PC-3 (cell line): ENCODE measurements at regions not wholly inside any gene's neighbourhood (a gene's known extent, or its start where the extent isn't known, plus 50 kb on each side); places are given as distances from the start of the nearest gene placed in this dataset.

Experiments
- ATAC-seq: fragments of 200-7000 bp; cut with Tn5 transposase; 2 replicates; pipeline ENCODE4 v1.9.1; 2020; ENCODE audit warnings: mild to moderate bottlenecking, moderate library complexity
- BruUV-seq: library from RNA; stranded (reverse); fragments of 400-500 nt; replicated peaks from 2 replicates; lab custom pipeline; 2021; lab: Mats Ljungman, UMichigan
- CTCF ChIA-PET: fragments of 300-600 bp; sonication (Branson Sonifier 250); formaldehyde crosslinking; loops from one replicate; lab custom pipeline; 2022; ENCODE audit warnings: antibody characterized with exemption; lab: Charles Lee
- POLR2A ChIA-PET: fragments of 300-600 bp; sonication (Branson Sonifier 250); formaldehyde crosslinking; loops from one replicate; lab custom pipeline; 2022; ENCODE audit warnings: antibody characterized with exemption; ENCODE audit not compliant: unreplicated experiment; lab: Charles Lee
- DNase-seq: peaks from one replicate; pipeline ENCODE4 v3.0.0-alpha.2; 2015
- H2AFZ ChIP-seq: fragments of 300-600 bp; sonication (generic); 2 replicates; pipeline ENCODE4 v1.6.0; 2016; ENCODE audit warnings: antibody characterized with exemption, low read length
- H3F3A ChIP-seq: fragments of 300-600 bp; sonication (generic); one replicate; pipeline ENCODE4 v1.6.0; 2017; ENCODE audit warnings: antibody characterized with exemption, low read length, control low read depth, mild to moderate bottlenecking; ENCODE audit not compliant: unreplicated experiment
- H3K27ac ChIP-seq: fragments of 300-600 bp; sonication (generic); 2 replicates; pipeline ENCODE4 v1.5.1; 2016; ENCODE audit warnings: mild to moderate bottlenecking, low read length
- H3K27me3 ChIP-seq: fragments of 300-600 bp; sonication (generic); 2 replicates; pipeline ENCODE4 v1.6.1; 2016; ENCODE audit warnings: low read length, mixed read lengths
- H3K36me3 ChIP-seq: fragments of 300-600 bp; sonication (generic); 2 replicates; pipeline ENCODE4 v1.6.1; 2016; ENCODE audit warnings: low read depth, mixed run types, low read length, mixed read lengths
- H3K4me1 ChIP-seq: fragments of 300-600 bp; sonication (generic); 2 replicates; pipeline ENCODE4 v1.5.1; 2016; ENCODE audit warnings: low read length; ENCODE audit not compliant: insufficient read depth
- H3K4me2 ChIP-seq: fragments of 300-600 bp; sonication (generic); 2 replicates; pipeline ENCODE4 v1.6.0; 2016; ENCODE audit warnings: low read length
- H3K4me3 ChIP-seq: fragments of 300-600 bp; sonication (generic); 2 replicates; pipeline ENCODE4 v1.5.1; 2016; ENCODE audit warnings: mild to moderate bottlenecking, low read length, mixed read lengths
- H3K79me2 ChIP-seq: fragments of 300-600 bp; sonication (generic); 2 replicates; pipeline ENCODE4 v1.6.1; 2017; ENCODE audit warnings: low read length, mixed read lengths
- H3K9ac ChIP-seq: fragments of 300-600 bp; sonication (generic); 2 replicates; pipeline ENCODE4 v1.6.0; 2016; ENCODE audit warnings: mild to moderate bottlenecking, low read length
- H3K9me2 ChIP-seq: fragments of 300-600 bp; sonication (generic); replicated peaks from 2 replicates; pipeline ENCODE4 v1.6.1; 2016; ENCODE audit warnings: mixed run types, low read length, mixed read lengths
- H3K9me3 ChIP-seq: fragments of 300-600 bp; sonication (generic); 2 replicates; pipeline ENCODE4 v1.6.1; 2016; ENCODE audit warnings: low read length, mixed read lengths
- H4K20me1 ChIP-seq: fragments of 300-600 bp; sonication (generic); 2 replicates; pipeline ENCODE4 v1.6.1; 2016; ENCODE audit warnings: low read length, mixed read lengths
- EZH2 ChIP-seq: fragments of 300-600 bp; sonication (generic); IDR thresholded peaks from one replicate; pipeline ENCODE4 v1.6.1; 2017; ENCODE audit warnings: antibody characterized with exemption, mild to moderate bottlenecking, low read length; ENCODE audit not compliant: unreplicated experiment
- EZH2phosphoT487 ChIP-seq: fragments of 300-600 bp; sonication (generic); IDR thresholded peaks from 2 replicates; pipeline ENCODE4 v1.6.1; 2018; ENCODE audit warnings: mild to moderate bottlenecking, antibody characterized with exemption, low read length, borderline replicate concordance
- intact Hi-C: fragments of 100-400 bp; cut with micrococcal nuclease; formaldehyde crosslinking; loops from 2 replicates; pipeline ENCODE4 v1.9.0; 2023
- TF ChIP-seq, protein P1 (sequence below): fragments of 300-600 bp; sonication (generic); conservative IDR thresholded peaks from 2 replicates; pipeline ENCODE4 v1.5.1; 2017; ENCODE audit warnings: antibody characterized with exemption, low read depth, mild to moderate bottlenecking, low read length

DNA sequence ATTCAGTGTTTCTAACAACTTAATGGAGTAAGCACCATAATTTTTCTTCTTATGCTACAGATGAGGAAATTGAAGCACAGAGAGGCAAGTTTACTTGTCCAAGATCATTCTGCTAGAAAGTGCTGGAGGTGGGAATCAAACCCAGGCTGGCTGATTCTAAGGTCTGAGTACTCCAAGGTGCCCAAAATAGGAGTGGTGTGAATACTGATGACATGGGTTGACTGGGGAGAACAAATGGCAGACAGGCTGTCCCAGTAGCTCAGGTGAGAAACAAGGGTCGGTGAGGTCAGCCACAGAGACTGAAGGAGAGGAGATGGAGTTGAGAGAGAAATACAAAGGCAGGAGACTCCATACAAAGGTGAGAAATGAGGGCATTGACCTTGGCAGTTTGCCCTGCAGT, 144.5 kb upstream of the EGFLAM start:
- no peak overlapping the region for H3K4me2 ChIP-seq
- no peaks in the 10 kb centered on the region for H3K79me2 ChIP-seq
- intact Hi-C loops: no loop called here
- DNase-seq: no peak
- H4K20me1 ChIP-seq: no peaks in the 10 kb centered on the region
- H3K9me3 ChIP-seq: no peaks in the 10 kb centered on the region
- H3K4me1 ChIP-seq: no peaks in the 10 kb centered on the region
- no peaks in the 10 kb centered on the region for H3K9me2 ChIP-seq
- ChIA-PET POLR2A (no interaction called here), CTCF (no interaction called here)
- BruUV-seq: no TSS peak
- no peak for ATAC-seq
- H3K9ac ChIP-seq: no peak overlapping the region
- H3K27ac ChIP-seq: no peak overlapping the region
- H3K36me3 ChIP-seq: no peaks in the 10 kb centered on the region
- no peak overlapping the region for H3K4me3 ChIP-seq
- TF ChIP-seq, protein P1, sequence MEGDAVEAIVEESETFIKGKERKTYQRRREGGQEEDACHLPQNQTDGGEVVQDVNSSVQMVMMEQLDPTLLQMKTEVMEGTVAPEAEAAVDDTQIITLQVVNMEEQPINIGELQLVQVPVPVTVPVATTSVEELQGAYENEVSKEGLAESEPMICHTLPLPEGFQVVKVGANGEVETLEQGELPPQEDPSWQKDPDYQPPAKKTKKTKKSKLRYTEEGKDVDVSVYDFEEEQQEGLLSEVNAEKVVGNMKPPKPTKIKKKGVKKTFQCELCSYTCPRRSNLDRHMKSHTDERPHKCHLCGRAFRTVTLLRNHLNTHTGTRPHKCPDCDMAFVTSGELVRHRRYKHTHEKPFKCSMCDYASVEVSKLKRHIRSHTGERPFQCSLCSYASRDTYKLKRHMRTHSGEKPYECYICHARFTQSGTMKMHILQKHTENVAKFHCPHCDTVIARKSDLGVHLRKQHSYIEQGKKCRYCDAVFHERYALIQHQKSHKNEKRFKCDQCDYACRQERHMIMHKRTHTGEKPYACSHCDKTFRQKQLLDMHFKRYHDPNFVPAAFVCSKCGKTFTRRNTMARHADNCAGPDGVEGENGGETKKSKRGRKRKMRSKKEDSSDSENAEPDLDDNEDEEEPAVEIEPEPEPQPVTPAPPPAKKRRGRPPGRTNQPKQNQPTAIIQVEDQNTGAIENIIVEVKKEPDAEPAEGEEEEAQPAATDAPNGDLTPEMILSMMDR: no peak
- TF ChIP-seq EZH2phosphoT487: no peak
- no peak for TF ChIP-seq EZH2
- H2AFZ ChIP-seq: no peak overlapping the region
- H3F3A ChIP-seq: no peaks in the 10 kb centered on the region
- peaks cover 56% of the 10 kb centered on the region for H3K27me3 ChIP-seq

DNA sequence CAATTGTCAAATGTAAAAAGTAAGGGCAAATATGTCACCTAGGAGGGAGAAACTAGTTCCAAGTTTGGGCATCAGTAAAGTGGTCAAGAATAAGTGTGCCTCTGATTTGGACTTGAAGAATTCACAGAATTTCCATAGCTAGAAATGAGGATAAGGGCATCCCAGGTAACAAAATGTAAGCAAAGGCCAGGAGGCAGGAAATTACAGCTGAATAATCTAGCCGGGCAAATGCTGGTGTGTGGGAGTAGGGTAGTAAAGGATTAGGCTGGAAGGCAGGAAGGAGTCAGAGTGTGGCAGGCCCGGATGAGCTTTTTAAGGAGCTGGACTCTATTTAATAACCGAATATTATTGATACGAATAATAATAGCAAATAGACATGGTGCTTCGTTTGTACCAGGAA, 144.9 kb upstream of the EGFLAM start:
- Histone ChIP-seq H3K27me3 (peaks cover 55% of the 10 kb centered on the region), H4K20me1 (no peaks in the 10 kb centered on the region), H3K9me3 (no peaks in the 10 kb centered on the region), H3K4me3 (no peak overlapping the region), H3K9ac (no peak overlapping the region), H3K9me2 (no peaks in the 10 kb centered on the region), H3K4me1 (no peaks in the 10 kb centered on the region), H3F3A (no peaks in the 10 kb centered on the region), H3K27ac (no peak overlapping the region), H3K79me2 (no peaks in the 10 kb centered on the region), H3K4me2 (no peak overlapping the region), H2AFZ (no peak overlapping the region), H3K36me3 (no peaks in the 10 kb centered on the region)
- TF ChIP-seq EZH2: no peak
- TF ChIP-seq, protein P1: no peak
- TF ChIP-seq EZH2phosphoT487: no peak
- ChIA-PET CTCF (no interaction called here), POLR2A (no interaction called here)
- no TSS peak for BruUV-seq
- DNase-seq (no peak), ATAC-seq (no peak)
- intact Hi-C loops: no loop called here

DNA sequence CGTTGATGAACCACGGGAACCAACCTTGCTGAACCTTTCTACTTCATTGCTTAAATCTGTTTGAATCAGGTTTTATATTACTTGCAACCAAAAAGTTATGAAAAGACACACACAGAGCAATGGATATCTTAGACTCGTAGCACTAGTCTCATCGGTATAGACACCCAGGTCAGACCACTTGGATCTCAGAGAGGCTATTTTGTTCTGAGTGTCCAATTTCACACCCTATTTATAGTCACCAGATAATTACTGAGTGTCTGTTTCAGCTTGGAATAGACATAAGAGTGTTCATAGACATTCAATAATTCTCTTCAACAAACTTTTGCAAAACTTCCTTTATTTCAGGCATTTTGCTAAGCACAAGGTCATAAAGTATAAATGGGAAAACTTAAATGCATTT, 145.4 kb upstream of the EGFLAM start:
- Histone ChIP-seq H3K36me3 (no peaks in the 10 kb centered on the region), H3K9ac (no peak overlapping the region), H3K4me2 (no peak overlapping the region), H3K27me3 (peaks cover 54% of the 10 kb centered on the region), H3K79me2 (no peaks in the 10 kb centered on the region), H3K4me3 (no peak overlapping the region), H3K4me1 (no peaks in the 10 kb centered on the region), H3K27ac (no peak overlapping the region), H3K9me3 (no peaks in the 10 kb centered on the region), H3K9me2 (no peaks in the 10 kb centered on the region), H4K20me1 (no peaks in the 10 kb centered on the region), H2AFZ (no peak overlapping the region), H3F3A (no peaks in the 10 kb centered on the region)
- TF ChIP-seq EZH2phosphoT487 (no peak), EZH2 (no peak)
- TF ChIP-seq, protein P1: no peak
- ATAC-seq (no peak), DNase-seq (no peak)
- ChIA-PET POLR2A (no interaction called here), CTCF (no interaction called here)
- BruUV-seq: no TSS peak
- intact Hi-C loops: no loop called here
